Prostate gland (tissue), 2 donors: ENCODE measurements at regions not wholly inside any gene's neighbourhood (a gene's known extent, or its start where the extent isn't known, plus 50 kb on each side); places are given as distances from the start of the nearest gene placed in this dataset.

Experiments used
- DNase-seq: peaks from one replicate; pipeline ENCODE4 v3.0.0-alpha.2; 2019; ENCODE audit warnings: low spot score
- H3K27ac ChIP-seq, 2 donors: fragments of 200-600 bp; sonication (generic); 2 replicates each; pipeline ENCODE4 v1.5.1; 2017 to 2019
- H3K27me3 ChIP-seq: fragments of 200-600 bp; sonication (generic); replicated peaks from 2 replicates; pipeline ENCODE4 v1.5.1; 2019; ENCODE audit not compliant: insufficient read depth
- H3K36me3 ChIP-seq, 2 donors: fragments of 200-600 bp; sonication (generic); 1 replicate in 1 of 2; 2 replicates in 1 of 2; pipeline versions ENCODE4 v1.5.1 to v1.8.1; 2017 to 2019
- H3K4me1 ChIP-seq: fragments of 200-600 bp; sonication (generic); replicated peaks from 2 replicates; pipeline ENCODE4 v1.5.1; 2019
- H3K4me3 ChIP-seq, 2 donors: fragments of 200-600 bp; sonication (generic); 2 replicates each; pipeline ENCODE4 v1.5.1; 2017 to 2019
- H3K9me3 ChIP-seq: fragments of 200-600 bp; sonication (generic); 2 replicates; pipeline ENCODE4 v1.5.1; 2017
- POLR2A ChIP-seq: fragments of 450-650 bp; IDR thresholded peaks from one replicate; pipeline ENCODE4 v1.6.1; 2016; ENCODE audit warnings: antibody characterized with exemption, mild to moderate bottlenecking
- POLR2AphosphoS5 ChIP-seq: sonication (generic); formaldehyde crosslinking; IDR thresholded peaks from one replicate; pipeline ENCODE4 v1.6.1; 2017; ENCODE audit warnings: antibody characterized with exemption
- WGBS: methylation state at CpG from one replicate; pipeline ENCODE4 v1.1.5; 2018; 5-methylcytosine and 5-hydroxymethylcytosine counted together
- intact Hi-C: fragments of 100-400 bp; cut with DNase I; formaldehyde crosslinking; loops from one replicate; pipeline ENCODE4 v1.14.2; 2022
- TF ChIP-seq, protein P1 (sequence below), 4 experiments: fragments of 200-600 bp in 2 of 4; fragments of 450-650 bp in 2 of 4; sonication (generic) in 2 of 4; IDR thresholded peaks; 1 replicate in 3 of 4; 2 replicates in 1 of 4; pipeline ENCODE4 v1.5.1; 2016 to 2019; ENCODE audit warnings: antibody characterized with exemption in 4 of 4, mild to moderate bottlenecking in 2 of 4, moderate library complexity in 2 of 4

GRCh38 chr10:60456053-60456452 is 66.4 kb upstream of the ANK3 start:
- Histone ChIP-seq H3K27me3 (no peaks in the 10 kb centered on the region), H3K4me1 (no peaks in the 10 kb centered on the region), H3K36me3 (no peaks in the 10 kb centered on the region), H3K27ac (no peak overlapping the region), H3K9me3 (no peaks in the 10 kb centered on the region), H3K4me3 (no peak overlapping the region)
- 91% methylated on average over 4 of the region's 4 CpGs for WGBS
- TF ChIP-seq POLR2AphosphoS5, result no peak
- no peak for TF ChIP-seq POLR2A
- TF ChIP-seq, protein P1, sequence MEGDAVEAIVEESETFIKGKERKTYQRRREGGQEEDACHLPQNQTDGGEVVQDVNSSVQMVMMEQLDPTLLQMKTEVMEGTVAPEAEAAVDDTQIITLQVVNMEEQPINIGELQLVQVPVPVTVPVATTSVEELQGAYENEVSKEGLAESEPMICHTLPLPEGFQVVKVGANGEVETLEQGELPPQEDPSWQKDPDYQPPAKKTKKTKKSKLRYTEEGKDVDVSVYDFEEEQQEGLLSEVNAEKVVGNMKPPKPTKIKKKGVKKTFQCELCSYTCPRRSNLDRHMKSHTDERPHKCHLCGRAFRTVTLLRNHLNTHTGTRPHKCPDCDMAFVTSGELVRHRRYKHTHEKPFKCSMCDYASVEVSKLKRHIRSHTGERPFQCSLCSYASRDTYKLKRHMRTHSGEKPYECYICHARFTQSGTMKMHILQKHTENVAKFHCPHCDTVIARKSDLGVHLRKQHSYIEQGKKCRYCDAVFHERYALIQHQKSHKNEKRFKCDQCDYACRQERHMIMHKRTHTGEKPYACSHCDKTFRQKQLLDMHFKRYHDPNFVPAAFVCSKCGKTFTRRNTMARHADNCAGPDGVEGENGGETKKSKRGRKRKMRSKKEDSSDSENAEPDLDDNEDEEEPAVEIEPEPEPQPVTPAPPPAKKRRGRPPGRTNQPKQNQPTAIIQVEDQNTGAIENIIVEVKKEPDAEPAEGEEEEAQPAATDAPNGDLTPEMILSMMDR (IDR thresholded peaks at IDR 0.05), result no peak
- intact Hi-C loops, result no loop called here
- no peak for DNase-seq

- Histone ChIP-seq H3K27ac (no peak overlapping the region), H3K27me3 (no peaks in the 10 kb centered on the region), H3K4me1 (no peaks in the 10 kb centered on the region), H3K4me3 (no peak overlapping the region), H3K9me3 (no peaks in the 10 kb centered on the region), H3K36me3 (no peaks in the 10 kb centered on the region)
- DNase-seq, result no peak
- intact Hi-C loops, result no loop called here
- WGBS, result 24% methylated on average over 3 of the region's 3 CpGs
- TF ChIP-seq, protein P1 (IDR thresholded peaks at IDR 0.05), result no peak
- TF ChIP-seq POLR2A (no peak), POLR2AphosphoS5 (no peak)
These were observed 64.7 kb upstream of the ANK3 start for GRCh38 chr10:60454336-60454735.

GRCh38 chr10:60453036-60453435 is 63.4 kb upstream of the ANK3 start:
- no peak overlapping the region for H3K4me3 ChIP-seq
- DNase-seq, result no peak
- WGBS, result 74% methylated on average over 2 of the region's 2 CpGs
- H3K27me3 ChIP-seq, result no peaks in the 10 kb centered on the region
- H3K36me3 ChIP-seq, result no peaks in the 10 kb centered on the region
- intact Hi-C loops, result no loop called here
- H3K9me3 ChIP-seq, result no peaks in the 10 kb centered on the region
- H3K27ac ChIP-seq, result no peak overlapping the region
- H3K4me1 ChIP-seq, result no peaks in the 10 kb centered on the region
- TF ChIP-seq POLR2AphosphoS5 (no peak), POLR2A (no peak)
- TF ChIP-seq, protein P1 (IDR thresholded peaks at IDR 0.05), result no peak

DNA sequence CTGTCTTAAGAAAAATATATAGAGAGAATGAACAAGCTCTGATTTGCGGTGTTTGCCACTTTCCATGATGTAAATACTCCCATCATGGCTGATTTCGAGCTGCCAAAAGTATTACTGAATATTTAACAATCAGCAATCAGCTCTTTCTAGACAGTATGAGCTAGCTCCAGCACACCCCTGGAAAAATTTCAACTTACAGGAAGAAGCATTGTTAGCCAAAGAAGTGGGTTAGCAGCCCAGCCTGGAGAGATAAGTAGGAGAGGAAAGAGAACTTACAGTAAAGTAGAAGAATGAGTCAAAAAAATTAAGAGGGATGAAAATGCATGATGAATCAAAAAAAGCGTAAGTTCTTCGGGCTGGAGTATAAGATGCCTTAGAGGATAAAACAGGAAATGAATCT is 60.6 kb upstream of the ANK3 start:
- TF ChIP-seq POLR2AphosphoS5, result no peak
- TF ChIP-seq POLR2A, result no peak
- TF ChIP-seq, protein P1 (IDR thresholded peaks at IDR 0.05), result no peak
- Histone ChIP-seq H3K27ac (no peak overlapping the region), H3K4me3 (no peak overlapping the region), H3K36me3 (no peaks in the 10 kb centered on the region), H3K4me1 (no peaks in the 10 kb centered on the region), H3K27me3 (no peaks in the 10 kb centered on the region), H3K9me3 (no peaks in the 10 kb centered on the region)
- DNase-seq, result no peak
- WGBS, result 100% methylated on average over 4 of the region's 4 CpGs
- intact Hi-C loops, result no loop called here

- intact Hi-C loops, result loop anchor here (10.0 kb wide), 1 partner anchor 837 kb away; no protein-coding TSS in a partner anchor
- H3K27ac ChIP-seq, result no peak overlapping the region
- H3K9me3 ChIP-seq, result no peaks in the 10 kb centered on the region
- 74% methylated on average over 3 of the region's 3 CpGs for WGBS
- no peaks in the 10 kb centered on the region for H3K27me3 ChIP-seq
- DNase-seq, result no peak
- no peaks in the 10 kb centered on the region for H3K36me3 ChIP-seq
- H3K4me3 ChIP-seq, result no peak overlapping the region
- TF ChIP-seq, protein P1 (IDR thresholded peaks at IDR 0.05), result no peak
- TF ChIP-seq POLR2A, result no peak
- no peak for TF ChIP-seq POLR2AphosphoS5
- H3K4me1 ChIP-seq, result no peaks in the 10 kb centered on the region
These were observed 58.6 kb upstream of the ANK3 start for GRCh38 chr10:60448246-60448645.
